SK-N-SH (cell line): ENCODE measurements at regions not wholly inside any gene's neighbourhood (a gene's known extent, or its start where the extent isn't known, plus 50 kb on each side); places are given as distances from the start of the nearest gene placed in this dataset.

Experiments used
- CTCF ChIA-PET: fragments of 300-600, 350-600 bp; formaldehyde crosslinking; extraction: SDS; loops from one replicate; lab custom pipeline; 2021; lab: Yijun Ruan, JAX
- POLR2A ChIA-PET: fragments of 350-600 bp; sonication (Branson Sonifier 250); formaldehyde crosslinking; extraction: SDS; loops from one replicate; lab custom pipeline; 2020; ENCODE audit warnings: antibody characterized with exemption, inconsistent platforms; lab: Yijun Ruan, JAX
- DNase-seq: peaks from one replicate; pipeline ENCODE4 v3.0.0; 2012
- H2AFZ ChIP-seq: fragments of 200-600 bp; sonication (generic); 2 replicates; pipeline ENCODE4 v1.8.1; 2016; ENCODE audit warnings: antibody characterized with exemption, mild to moderate bottlenecking, low read depth
- H3F3A ChIP-seq: fragments of 200-600 bp; sonication (generic); replicated peaks from 2 replicates; pipeline ENCODE3; 2016; ENCODE audit warnings: antibody characterized with exemption, mild to moderate bottlenecking; ENCODE audit not compliant: insufficient read depth
- H3K27ac ChIP-seq, 2 experiments: fragments of 200-500 bp in 1 of 2; fragments of 200-600 bp in 1 of 2; sonication (Bioruptor generic) in 1 of 2; sonication (generic), shearing (Covaris generic) in 1 of 2; 2 replicates each; pipeline versions ENCODE4 v1.5.1 to v1.6.1; 2014 to 2016; ENCODE audit warnings: low read depth in 2 of 2, inconsistent platforms in 1 of 2, low read length in 1 of 2, mild to moderate bottlenecking in 1 of 2, mixed read lengths in 1 of 2
- H3K27me3 ChIP-seq: fragments of 200-600 bp; sonication (generic), shearing (Covaris generic); 2 replicates; pipeline ENCODE4 v1.6.1; 2016; ENCODE audit warnings: mixed run types; ENCODE audit not compliant: insufficient read depth
- H3K36me3 ChIP-seq, 2 experiments: fragments of 200-500 bp in 1 of 2; fragments of 200-600 bp in 1 of 2; sonication (Bioruptor generic) in 1 of 2; sonication (generic) in 1 of 2; replicated peaks in 1 of 2; 2 replicates each; pipeline versions ENCODE3 to v1.5.1; 2014 to 2016; ENCODE audit warnings: low read length in 1 of 2, mild to moderate bottlenecking in 1 of 2; ENCODE audit not compliant: insufficient read depth in 2 of 2, control insufficient read depth in 1 of 2
- H3K4me1 ChIP-seq, 2 experiments: fragments of 200-500 bp in 1 of 2; fragments of 200-600 bp in 1 of 2; sonication (Bioruptor generic) in 1 of 2; sonication (generic), shearing (Covaris generic) in 1 of 2; 2 replicates each; pipeline versions ENCODE4 v1.5.1 to v1.6.1; 2014 to 2016; ENCODE audit warnings: low read depth in 1 of 2, low read length in 1 of 2, mixed run types in 1 of 2; ENCODE audit not compliant: insufficient read depth in 2 of 2, control insufficient read depth in 1 of 2
- H3K4me2 ChIP-seq: fragments of 200-600 bp; sonication (generic), shearing (Covaris generic); 2 replicates; pipeline ENCODE4 v1.6.1; 2017; ENCODE audit warnings: mixed run types
- H3K4me3 ChIP-seq, 2 experiments: fragments of 200-500 bp in 1 of 2; fragments of 200-600 bp in 1 of 2; sonication (Bioruptor generic) in 1 of 2; sonication (generic), shearing (Covaris generic) in 1 of 2; 2 replicates each; pipeline versions ENCODE4 v1.5.1 to v1.8.1; 2014 to 2016; ENCODE audit warnings: low read depth in 2 of 2, inconsistent platforms in 1 of 2, low read length in 1 of 2, mild to moderate bottlenecking in 1 of 2, mixed read lengths in 1 of 2, moderate library complexity in 1 of 2
- H3K79me2 ChIP-seq: fragments of 200-600 bp; sonication (generic); 2 replicates; pipeline ENCODE4 v1.8.1; 2017; ENCODE audit warnings: mild to moderate bottlenecking; ENCODE audit not compliant: insufficient read depth
- H3K9ac ChIP-seq: fragments of 200-600 bp; sonication (generic); 2 replicates; pipeline ENCODE4 v1.6.1; 2017; ENCODE audit warnings: mixed run types
- H3K9me2 ChIP-seq: fragments of 200-600 bp; sonication (generic); 2 replicates; pipeline ENCODE4 v1.6.1; 2017; ENCODE audit warnings: mixed run types
- H3K9me3 ChIP-seq: fragments of 200-600 bp; sonication (generic); 2 replicates; pipeline ENCODE4 v1.6.1; 2017; ENCODE audit warnings: mixed run types, mild to moderate bottlenecking, moderate library complexity
- H4K20me1 ChIP-seq: fragments of 200-600 bp; sonication (generic); 2 replicates; pipeline ENCODE4 v1.6.1; 2017; ENCODE audit warnings: mild to moderate bottlenecking, mixed run types; ENCODE audit not compliant: insufficient read depth
- CHD2 ChIP-seq: fragments of 150-350 bp; IDR thresholded peaks from 2 replicates; pipeline ENCODE4 v1.6.1; 2018; ENCODE audit warnings: low read length; ENCODE audit not compliant: partially characterized antibody
- ELF1 ChIP-seq: IDR thresholded peaks from 2 replicates; pipeline ENCODE4 v1.4.0; 2012
- FOSL2 ChIP-seq: IDR thresholded peaks from 2 replicates; pipeline ENCODE4 v1.4.0; 2012; ENCODE audit warnings: low read depth, mild to moderate bottlenecking, moderate library complexity, borderline replicate concordance
- GABPA ChIP-seq: IDR thresholded peaks from 2 replicates; pipeline ENCODE4 v1.4.0; 2012; ENCODE audit warnings: low read depth, mild to moderate bottlenecking
- GATA2 ChIP-seq: sonication (generic); formaldehyde crosslinking; IDR thresholded peaks from 2 replicates; pipeline ENCODE4 v1.5.0; 2020; ENCODE audit warnings: mild to moderate bottlenecking, missing genetic modification reagents
- JUND ChIP-seq: IDR thresholded peaks from 2 replicates; pipeline ENCODE4 v1.4.0; 2012
- MEF2A ChIP-seq: IDR thresholded peaks from 2 replicates; pipeline ENCODE4 v1.4.0; 2012; ENCODE audit warnings: low read depth, borderline replicate concordance
- MXI1 ChIP-seq: IDR thresholded peaks from 2 replicates; pipeline ENCODE4 v1.6.1; 2012; ENCODE audit warnings: mild to moderate bottlenecking, low read depth, low read length, improper control_type of control experiment
- NRF1 ChIP-seq: IDR thresholded peaks from 2 replicates; pipeline ENCODE4 v1.6.1; 2012; ENCODE audit warnings: low read depth, mild to moderate bottlenecking, low read length
- RCOR1 ChIP-seq: fragments of 150-350 bp; IDR thresholded peaks from 2 replicates; pipeline ENCODE4 v1.6.1; 2017; ENCODE audit warnings: antibody characterized with exemption, low read length
- YY1 ChIP-seq: IDR thresholded peaks from 2 replicates; pipeline ENCODE4 v1.4.0; 2012; ENCODE audit warnings: low read depth, mild to moderate bottlenecking
- WGBS: methylation state at CpG from one replicate; pipeline ENCODE4 v1.1.6; 2017; ENCODE audit warnings: low lambda C conversion rate; 5-methylcytosine and 5-hydroxymethylcytosine counted together
- TF ChIP-seq, protein P1 (sequence below): IDR thresholded peaks from 2 replicates; pipeline ENCODE4 v1.4.0; 2012; ENCODE audit warnings: low read depth, borderline replicate concordance
- TF ChIP-seq, protein P2 (sequence below): fragments of 150-350 bp; IDR thresholded peaks from 2 replicates; pipeline ENCODE4 v1.6.1; 2017; ENCODE audit warnings: antibody characterized with exemption, low read length, low read depth, borderline replicate concordance

DNA sequence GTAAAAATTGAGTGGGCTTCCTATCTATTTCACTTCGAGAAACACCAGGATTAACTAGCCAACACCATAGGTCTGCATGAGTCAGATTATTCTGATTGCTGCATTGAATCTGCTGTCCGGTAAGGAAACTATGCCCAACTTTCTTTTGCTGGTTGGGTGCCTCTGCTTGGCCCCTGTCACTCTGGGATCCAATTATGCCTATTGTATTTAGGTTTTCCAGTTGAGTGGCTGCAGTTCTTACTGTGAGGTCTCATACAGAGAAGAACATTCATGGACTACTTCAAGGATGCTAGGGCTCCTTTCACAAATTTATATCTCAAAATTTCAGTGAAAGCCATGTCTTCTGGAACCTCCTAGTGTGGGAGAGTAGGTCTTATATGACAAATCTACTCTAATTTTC is 215.1 kb upstream of the SORCS1 start:
- DNase-seq: no peak
- Histone ChIP-seq H3K27ac (no peak overlapping the region), H3K4me1 (no peaks in the 10 kb centered on the region), H3K9ac (no peak overlapping the region), H3F3A (no peaks in the 10 kb centered on the region), H3K4me2 (no peak overlapping the region), H3K27me3 (no peaks in the 10 kb centered on the region), H3K9me3 (no peaks in the 10 kb centered on the region), H3K9me2 (no peaks in the 10 kb centered on the region), H4K20me1 (no peaks in the 10 kb centered on the region), H3K4me3 (no peak overlapping the region), H3K36me3 (no peaks in the 10 kb centered on the region), H2AFZ (no peak overlapping the region), H3K79me2 (no peaks in the 10 kb centered on the region)
- TF ChIP-seq NRF1 (no peak), RCOR1 (no peak), MEF2A (no peak), JUND (no peak), GATA2 (CRISPR knock-in tag) (no peak)
- TF ChIP-seq, protein P1, sequence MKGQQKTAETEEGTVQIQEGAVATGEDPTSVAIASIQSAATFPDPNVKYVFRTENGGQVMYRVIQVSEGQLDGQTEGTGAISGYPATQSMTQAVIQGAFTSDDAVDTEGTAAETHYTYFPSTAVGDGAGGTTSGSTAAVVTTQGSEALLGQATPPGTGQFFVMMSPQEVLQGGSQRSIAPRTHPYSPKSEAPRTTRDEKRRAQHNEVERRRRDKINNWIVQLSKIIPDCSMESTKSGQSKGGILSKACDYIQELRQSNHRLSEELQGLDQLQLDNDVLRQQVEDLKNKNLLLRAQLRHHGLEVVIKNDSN: no peak
- CTCF ChIA-PET: no interaction called here
- POLR2A ChIA-PET: no interaction called here
- WGBS: 20% methylated on average over 2 of the region's 2 CpGs

DNA sequence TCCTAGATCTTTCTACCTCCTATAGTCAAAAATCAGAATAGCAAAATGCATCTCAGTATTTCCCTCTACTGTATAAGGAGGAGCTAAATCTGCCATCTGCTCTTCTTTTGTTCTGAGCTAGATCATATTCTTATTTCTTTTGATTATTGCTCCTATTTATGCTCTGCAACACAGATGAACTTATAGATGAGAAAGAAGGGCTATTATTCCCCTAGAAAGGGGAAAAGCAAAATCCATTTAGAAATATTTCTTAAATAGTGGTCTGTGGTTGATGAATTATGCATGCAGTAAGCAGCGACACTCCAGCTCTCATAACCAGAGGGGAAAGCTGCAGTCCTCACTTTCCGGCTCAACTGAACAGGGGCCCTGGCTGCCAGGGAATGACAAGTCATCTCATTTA is 207.3 kb upstream of the SORCS1 start:
- Histone ChIP-seq H3K9ac (no peak overlapping the region), H3K9me2 (no peaks in the 10 kb centered on the region), H3K4me2 (no peak overlapping the region), H4K20me1 (no peaks in the 10 kb centered on the region), H3K27me3 (no peaks in the 10 kb centered on the region), H3K79me2 (no peaks in the 10 kb centered on the region), H3K4me1 (no peaks in the 10 kb centered on the region), H3K9me3 (no peaks in the 10 kb centered on the region), H3K36me3 (no peaks in the 10 kb centered on the region), H3K4me3 (no peak overlapping the region), H3F3A (no peaks in the 10 kb centered on the region), H2AFZ (no peak overlapping the region; the same call in 1 of the 2 replicates), H3K27ac (no peak overlapping the region)
- 63% methylated on average over 2 of the region's 2 CpGs for WGBS
- TF ChIP-seq FOSL2 (no peak), MXI1 (no peak), GATA2 (CRISPR knock-in tag) (no peak), GABPA (no peak), CHD2 (no peak), ELF1 (no peak)
- TF ChIP-seq, protein P2, sequence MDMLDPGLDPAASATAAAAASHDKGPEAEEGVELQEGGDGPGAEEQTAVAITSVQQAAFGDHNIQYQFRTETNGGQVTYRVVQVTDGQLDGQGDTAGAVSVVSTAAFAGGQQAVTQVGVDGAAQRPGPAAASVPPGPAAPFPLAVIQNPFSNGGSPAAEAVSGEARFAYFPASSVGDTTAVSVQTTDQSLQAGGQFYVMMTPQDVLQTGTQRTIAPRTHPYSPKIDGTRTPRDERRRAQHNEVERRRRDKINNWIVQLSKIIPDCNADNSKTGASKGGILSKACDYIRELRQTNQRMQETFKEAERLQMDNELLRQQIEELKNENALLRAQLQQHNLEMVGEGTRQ: no peak
- ChIA-PET CTCF (no interaction called here), POLR2A (no interaction called here)
- no peak for DNase-seq

- no peak overlapping the region for H3K4me3 ChIP-seq
- H3K9me2 ChIP-seq: no peaks in the 10 kb centered on the region
- TF ChIP-seq YY1: no peak
- H3K4me2 ChIP-seq: no peak overlapping the region
- DNase-seq: no peak
- H3K27me3 ChIP-seq: no peaks in the 10 kb centered on the region
- CTCF ChIA-PET: no interaction called here
- WGBS: 40% methylated on average over 3 of the region's 3 CpGs
- H3F3A ChIP-seq: no peaks in the 10 kb centered on the region
- POLR2A ChIA-PET: no interaction called here
- no peaks in the 10 kb centered on the region for H3K36me3 ChIP-seq
- H3K4me1 ChIP-seq: no peaks in the 10 kb centered on the region
- H2AFZ ChIP-seq: no peak overlapping the region
- H3K9ac ChIP-seq: no peak overlapping the region
- no peaks in the 10 kb centered on the region for H4K20me1 ChIP-seq
- H3K27ac ChIP-seq: no peak overlapping the region
- no peaks in the 10 kb centered on the region for H3K9me3 ChIP-seq
- no peaks in the 10 kb centered on the region for H3K79me2 ChIP-seq
Measured at GRCh38 chr10:107364872-107365271, 200.4 kb upstream of the SORCS1 start.
